ENCODE measurements at regions not wholly inside any gene's neighbourhood (a gene's known extent, or its start where the extent isn't known, plus 50 kb on each side); places are given as distances from the start of the nearest gene placed in this dataset.

DNA sequence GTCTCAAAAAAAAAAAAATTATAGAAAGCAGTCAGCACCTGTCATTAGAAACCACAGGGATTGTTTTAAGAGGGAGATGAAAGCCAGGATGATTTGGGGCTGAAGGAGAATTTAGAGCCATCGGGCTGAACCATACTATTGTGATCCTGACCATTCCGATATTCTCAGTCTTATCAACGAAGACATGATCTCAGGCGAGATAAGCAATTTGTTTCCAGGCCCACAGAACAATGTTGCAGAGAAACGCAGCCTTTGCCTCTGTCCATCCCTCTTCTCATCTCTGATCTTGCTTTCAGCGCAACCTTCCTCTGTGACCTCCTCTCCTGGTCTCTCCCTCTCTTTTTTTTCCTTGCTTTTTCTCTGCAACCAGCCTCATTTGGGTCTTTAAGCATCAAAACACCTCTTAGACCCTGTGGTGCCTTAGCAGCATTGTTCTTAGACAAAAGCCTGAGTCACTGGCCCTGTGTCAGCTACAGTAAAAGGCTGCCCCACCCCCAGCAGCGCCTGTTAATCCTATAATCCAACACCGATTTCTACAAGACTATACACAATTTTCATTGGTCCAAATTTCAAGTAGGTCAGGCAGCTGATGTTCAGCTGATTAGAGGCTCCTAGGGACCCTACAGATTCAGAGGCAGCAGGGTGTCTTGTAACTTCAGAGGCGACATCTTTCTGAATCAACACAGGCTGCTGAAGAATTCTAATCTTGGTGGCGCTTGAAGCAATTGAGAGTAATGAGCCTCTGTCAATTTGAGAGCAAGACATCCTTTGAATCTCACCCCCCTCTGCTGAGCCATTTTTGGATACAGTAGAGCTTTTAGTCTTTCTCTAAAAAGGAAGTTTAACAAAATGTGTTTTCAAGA, 206.0 kb downstream of the NCK2 start:
- DNase-seq: no peak
- Mint-ChIP-seq H3K4me3 (no peak overlapping the region), H3K27me3 (no peaks in the 10 kb centered on the region), H3K9me3 (no peaks in the 10 kb centered on the region), H3K27ac (no peak overlapping the region), H3K36me3 (no peaks in the 10 kb centered on the region), H3K4me1 (peaks cover 19 to 32% of the 10 kb centered on the region in 2 donors)
- ATAC-seq (replicated peaks): no peak

DNA sequence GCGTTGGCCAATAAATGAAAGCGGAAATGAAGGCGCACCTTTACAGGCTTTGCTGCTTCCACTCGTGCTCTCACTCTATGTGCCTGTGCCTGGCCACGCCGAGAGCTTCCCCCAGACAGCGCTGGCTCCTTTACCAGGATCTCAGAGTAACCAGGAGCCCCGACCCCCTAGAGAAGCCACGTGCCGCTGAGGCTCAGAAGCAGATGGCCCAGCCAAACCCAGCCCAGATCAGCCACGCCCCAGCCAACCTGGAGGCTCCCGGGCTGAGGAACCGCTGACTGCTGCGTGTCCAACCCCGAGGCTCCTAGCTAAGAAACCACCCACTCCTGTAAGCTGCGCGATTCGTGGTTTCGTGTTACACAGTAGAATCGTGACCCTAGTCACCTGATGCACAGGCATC, 199.3 kb downstream of the NCK2 start:
- Mint-ChIP-seq H3K27me3 (no peaks in the 10 kb centered on the region), H3K4me1 (no peaks in the 10 kb centered on the region), H3K36me3 (peaks cover 9 to 10% of the 10 kb centered on the region in 2 donors), H3K4me3 (no peak overlapping the region), H3K9me3 (peaks cover 5 to 6% of the 10 kb centered on the region in 2 donors), H3K27ac (no peak overlapping the region)
- ATAC-seq (replicated peaks): no peak
- DNase-seq: no peak

All from stimulated activated naive B cell treated with anti-CD40 and anti-IgM and Interleukin-4, amounts not matched to agents 10 μg/mL and 1 μg/mL and 100 μg/mL, for 72 hours (primary cell).